ENCODE measurements at regions not wholly inside any gene's neighbourhood (a gene's known extent, or its start where the extent isn't known, plus 50 kb on each side); places are given as distances from the start of the nearest gene placed in this dataset.
A peak's percentile ranks its signal among the peaks of the same experiment; 100 is the strongest.

DNA sequence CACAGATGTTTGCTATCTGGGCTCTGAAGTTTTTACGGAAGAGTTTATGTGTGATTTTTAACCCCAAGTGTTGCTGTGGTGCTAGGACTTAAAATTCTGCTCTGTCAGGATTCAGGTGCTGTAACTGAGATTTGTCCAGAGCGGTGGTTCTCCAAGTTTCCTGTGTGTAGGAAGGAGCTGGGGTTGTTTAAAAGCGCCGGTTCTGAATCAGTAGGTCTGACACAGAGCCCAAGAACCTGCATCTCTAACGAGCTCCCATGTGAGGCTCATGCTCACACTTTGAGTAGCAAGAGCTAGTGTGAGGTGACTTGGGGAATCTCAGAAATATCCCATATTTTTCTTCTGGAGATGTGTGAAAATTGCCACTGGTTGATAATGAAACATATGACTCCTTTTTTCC is 325.5 kb downstream of the SATB1 start:
- H3K4me1 Mint-ChIP-seq = no peaks in the 10 kb centered on the region
- ATAC-seq (ENCODE audit: low read depth) = no peak
- H3K36me3 Mint-ChIP-seq (ENCODE audit: low read depth) = no peaks in the 10 kb centered on the region
- ChIA-PET CTCF (no interaction called here), POLR2A (no interaction called here)
- no peak overlapping the region for H3K27ac Mint-ChIP-seq
- H3K9me3 Mint-ChIP-seq = peaks cover 7% of the 10 kb centered on the region
- TF ChIP-seq, protein P1, sequence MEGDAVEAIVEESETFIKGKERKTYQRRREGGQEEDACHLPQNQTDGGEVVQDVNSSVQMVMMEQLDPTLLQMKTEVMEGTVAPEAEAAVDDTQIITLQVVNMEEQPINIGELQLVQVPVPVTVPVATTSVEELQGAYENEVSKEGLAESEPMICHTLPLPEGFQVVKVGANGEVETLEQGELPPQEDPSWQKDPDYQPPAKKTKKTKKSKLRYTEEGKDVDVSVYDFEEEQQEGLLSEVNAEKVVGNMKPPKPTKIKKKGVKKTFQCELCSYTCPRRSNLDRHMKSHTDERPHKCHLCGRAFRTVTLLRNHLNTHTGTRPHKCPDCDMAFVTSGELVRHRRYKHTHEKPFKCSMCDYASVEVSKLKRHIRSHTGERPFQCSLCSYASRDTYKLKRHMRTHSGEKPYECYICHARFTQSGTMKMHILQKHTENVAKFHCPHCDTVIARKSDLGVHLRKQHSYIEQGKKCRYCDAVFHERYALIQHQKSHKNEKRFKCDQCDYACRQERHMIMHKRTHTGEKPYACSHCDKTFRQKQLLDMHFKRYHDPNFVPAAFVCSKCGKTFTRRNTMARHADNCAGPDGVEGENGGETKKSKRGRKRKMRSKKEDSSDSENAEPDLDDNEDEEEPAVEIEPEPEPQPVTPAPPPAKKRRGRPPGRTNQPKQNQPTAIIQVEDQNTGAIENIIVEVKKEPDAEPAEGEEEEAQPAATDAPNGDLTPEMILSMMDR (IDR thresholded peaks at IDR 0.05) = no peak
- intact Hi-C loops (cut with micrococcal nuclease) = no loop called here
- H3K4me3 Mint-ChIP-seq = no peak overlapping the region
- H3K27me3 Mint-ChIP-seq = peaks cover 13% of the 10 kb centered on the region
- no peak for DNase-seq

DNA sequence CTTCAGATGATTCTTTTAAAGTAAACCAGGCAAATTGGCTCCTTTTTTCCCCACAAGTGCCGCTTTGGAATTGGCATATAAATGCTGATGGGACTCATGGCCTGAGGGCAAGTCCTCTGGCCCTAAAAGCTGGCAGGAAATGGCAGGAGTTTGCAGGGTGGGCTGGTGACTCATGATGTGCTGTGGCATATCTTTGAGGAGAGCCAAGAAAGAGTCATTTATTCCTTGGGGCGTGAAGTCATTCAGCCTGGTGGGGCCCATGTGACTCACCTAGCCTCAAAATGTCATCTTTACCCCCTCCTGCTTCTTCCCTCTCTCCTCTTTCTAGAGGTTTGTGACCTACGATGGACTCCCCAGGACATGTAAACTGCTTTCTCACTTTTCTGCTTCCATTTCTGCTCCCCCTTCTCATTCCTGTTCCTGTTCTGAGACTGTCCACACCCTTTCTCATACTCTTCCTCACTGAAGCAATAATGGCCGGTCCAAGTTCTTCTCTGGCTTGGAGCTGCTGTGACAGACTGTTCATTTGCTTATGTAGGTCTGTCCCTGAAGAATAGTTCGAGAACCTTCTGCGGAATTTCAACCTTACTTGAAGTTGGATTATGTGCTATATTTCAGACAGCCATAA is 326.1 kb downstream of the SATB1 start:
- TF ChIP-seq, protein P1 (IDR thresholded peaks at IDR 0.05) = no peak
- CTCF ChIA-PET = no interaction called here
- Mint-ChIP-seq H3K4me1 (no peaks in the 10 kb centered on the region), H3K27ac (no peak overlapping the region), H3K9me3 (peaks cover 7% of the 10 kb centered on the region), H3K36me3 (ENCODE audit: low read depth) (no peaks in the 10 kb centered on the region), H3K27me3 (peaks cover 12% of the 10 kb centered on the region), H3K4me3 (no peak overlapping the region)
- DNase-seq = no peak
- ATAC-seq (ENCODE audit: low read depth) = peak; percentile 75
- POLR2A ChIA-PET = no interaction called here
- intact Hi-C loops (cut with micrococcal nuclease) = no loop called here

DNA sequence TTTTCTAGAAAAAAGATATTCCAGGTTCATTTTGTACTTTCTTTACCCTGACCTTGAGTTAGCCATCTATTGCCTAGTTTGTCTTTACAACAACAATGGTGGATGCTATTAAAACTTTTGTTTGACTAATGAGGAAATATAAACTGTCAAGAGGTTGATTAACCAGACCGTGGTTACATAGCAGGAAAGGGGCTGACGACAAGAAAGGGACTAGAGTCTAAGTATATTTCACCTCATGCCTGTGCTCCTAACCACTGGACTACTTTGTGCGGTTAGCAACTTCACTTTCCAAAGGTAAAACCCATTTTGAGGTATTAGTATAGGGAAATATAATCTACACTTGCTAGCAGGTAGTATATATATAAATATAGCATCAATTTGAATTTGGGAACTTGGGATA is 327.1 kb downstream of the SATB1 start:
- H3K9me3 Mint-ChIP-seq = peaks cover 10% of the 10 kb centered on the region
- peaks cover 13% of the 10 kb centered on the region for H3K27me3 Mint-ChIP-seq
- TF ChIP-seq, protein P1 (IDR thresholded peaks at IDR 0.05) = no peak
- no peak for ATAC-seq (ENCODE audit: low read depth)
- ChIA-PET POLR2A (no interaction called here), CTCF (no interaction called here)
- DNase-seq = no peak
- no peak overlapping the region for H3K27ac Mint-ChIP-seq
- H3K36me3 Mint-ChIP-seq (ENCODE audit: low read depth) = no peaks in the 10 kb centered on the region
- no peaks in the 10 kb centered on the region for H3K4me1 Mint-ChIP-seq
- intact Hi-C loops (cut with micrococcal nuclease) = no loop called here
- H3K4me3 Mint-ChIP-seq = no peak overlapping the region

DNA sequence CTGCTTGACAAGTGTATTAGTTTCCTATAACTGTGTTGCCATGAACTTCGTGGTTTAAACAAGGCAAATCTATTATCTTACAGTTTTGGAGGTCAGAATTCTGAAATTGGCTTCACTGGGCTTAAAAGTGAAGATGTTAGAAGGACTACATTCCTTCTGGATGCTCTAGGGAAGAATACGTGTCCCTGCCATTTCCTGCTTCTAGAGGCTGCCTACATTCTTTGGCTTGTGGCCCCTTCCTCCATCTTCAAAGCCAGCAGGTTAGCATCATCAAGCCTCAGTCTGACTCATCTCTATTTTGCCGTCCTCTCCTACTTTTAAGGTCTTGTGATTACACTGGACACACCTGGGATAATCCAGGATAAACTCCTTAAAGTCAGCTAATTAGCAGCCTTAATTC is 327.7 kb downstream of the SATB1 start:
- H3K36me3 Mint-ChIP-seq (ENCODE audit: low read depth) = no peaks in the 10 kb centered on the region

DNA sequence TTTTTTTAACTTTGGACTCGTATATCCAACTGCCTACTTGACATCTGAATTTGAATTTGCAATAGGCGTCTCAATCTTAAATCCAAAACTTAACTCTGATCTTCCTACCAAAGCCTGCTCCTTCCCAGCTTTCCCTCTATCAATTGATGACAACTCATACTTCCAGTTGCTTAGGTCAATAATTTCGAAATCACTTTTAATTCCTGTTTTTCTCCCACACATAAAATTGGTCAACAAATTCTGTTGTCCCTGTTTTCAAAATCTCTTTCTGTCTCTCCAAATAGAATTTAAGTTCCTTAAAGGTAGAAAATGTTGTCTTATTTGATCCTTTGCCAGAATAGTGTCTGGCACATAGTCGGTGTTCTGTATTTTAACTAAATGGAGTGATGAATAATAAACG is 332.4 kb downstream of the SATB1 start:
- no peak for ATAC-seq (ENCODE audit: low read depth)
- TF ChIP-seq, protein P1 (IDR thresholded peaks at IDR 0.05) = no peak
- H3K27ac Mint-ChIP-seq = no peak overlapping the region
- ChIA-PET POLR2A (no interaction called here), CTCF (no interaction called here)
- H3K4me3 Mint-ChIP-seq = no peak overlapping the region
- intact Hi-C loops (cut with micrococcal nuclease) = no loop called here
- H3K4me1 Mint-ChIP-seq = no peaks in the 10 kb centered on the region
- H3K27me3 Mint-ChIP-seq = peaks cover 11% of the 10 kb centered on the region
- no peaks in the 10 kb centered on the region for H3K36me3 Mint-ChIP-seq (ENCODE audit: low read depth)
- DNase-seq = no peak
- peaks cover 8% of the 10 kb centered on the region for H3K9me3 Mint-ChIP-seq

More for the DNA sequence above, 327.7 kb downstream of the SATB1 start:
- no peak for ATAC-seq (ENCODE audit: low read depth)
- Mint-ChIP-seq H3K27me3 (peaks cover 13% of the 10 kb centered on the region), H3K27ac (no peak overlapping the region), H3K4me3 (no peak overlapping the region), H3K4me1 (no peaks in the 10 kb centered on the region), H3K9me3 (peaks cover 10% of the 10 kb centered on the region)
- CTCF ChIA-PET = no interaction called here
- POLR2A ChIA-PET = no interaction called here
- TF ChIP-seq, protein P1 (IDR thresholded peaks at IDR 0.05) = no peak
- intact Hi-C loops (cut with micrococcal nuclease) = no loop called here
- DNase-seq = no peak
